ENCODE measurements at regions not wholly inside any gene's neighbourhood (a gene's known extent, or its start where the extent isn't known, plus 50 kb on each side); places are given as distances from the start of the nearest gene placed in this dataset.

DNA sequence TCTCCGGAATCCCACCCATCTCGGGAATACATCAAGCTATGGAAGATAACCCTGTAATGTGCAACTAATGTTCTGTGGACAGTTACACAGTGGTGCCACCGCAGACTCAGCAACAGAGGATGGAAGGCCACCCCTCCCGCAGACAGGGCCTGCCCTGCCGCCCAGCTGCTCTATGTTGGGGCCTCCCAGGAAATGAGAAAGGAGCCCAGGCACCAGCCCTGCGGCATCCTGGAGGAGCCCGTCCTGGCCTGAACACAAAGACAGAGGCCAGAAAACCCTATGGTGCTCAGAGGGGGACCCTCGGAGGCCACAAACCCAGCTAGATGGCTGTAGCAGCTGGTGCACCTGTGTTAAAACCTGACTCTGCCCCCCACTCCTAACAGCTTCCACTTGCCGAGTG lies 216.1 kb upstream of the RPL38 start:
- DNase-seq (ENCODE audit: low read depth, low spot score) (no peak), ATAC-seq (no peak)
- no peak for TF ChIP-seq POLR2AphosphoS5 (IDR thresholded peaks at IDR 0.05; ENCODE audit: low read depth, low read length)
- TF ChIP-seq SIN3A (IDR thresholded peaks at IDR 0.05; ENCODE audit: borderline replicate concordance, insufficient read depth, low read depth, low read length), result no peak
- no peak for TF ChIP-seq TCF7L2 (IDR thresholded peaks at IDR 0.05; ENCODE audit: low read depth, low read length)
- TF ChIP-seq, protein P1, sequence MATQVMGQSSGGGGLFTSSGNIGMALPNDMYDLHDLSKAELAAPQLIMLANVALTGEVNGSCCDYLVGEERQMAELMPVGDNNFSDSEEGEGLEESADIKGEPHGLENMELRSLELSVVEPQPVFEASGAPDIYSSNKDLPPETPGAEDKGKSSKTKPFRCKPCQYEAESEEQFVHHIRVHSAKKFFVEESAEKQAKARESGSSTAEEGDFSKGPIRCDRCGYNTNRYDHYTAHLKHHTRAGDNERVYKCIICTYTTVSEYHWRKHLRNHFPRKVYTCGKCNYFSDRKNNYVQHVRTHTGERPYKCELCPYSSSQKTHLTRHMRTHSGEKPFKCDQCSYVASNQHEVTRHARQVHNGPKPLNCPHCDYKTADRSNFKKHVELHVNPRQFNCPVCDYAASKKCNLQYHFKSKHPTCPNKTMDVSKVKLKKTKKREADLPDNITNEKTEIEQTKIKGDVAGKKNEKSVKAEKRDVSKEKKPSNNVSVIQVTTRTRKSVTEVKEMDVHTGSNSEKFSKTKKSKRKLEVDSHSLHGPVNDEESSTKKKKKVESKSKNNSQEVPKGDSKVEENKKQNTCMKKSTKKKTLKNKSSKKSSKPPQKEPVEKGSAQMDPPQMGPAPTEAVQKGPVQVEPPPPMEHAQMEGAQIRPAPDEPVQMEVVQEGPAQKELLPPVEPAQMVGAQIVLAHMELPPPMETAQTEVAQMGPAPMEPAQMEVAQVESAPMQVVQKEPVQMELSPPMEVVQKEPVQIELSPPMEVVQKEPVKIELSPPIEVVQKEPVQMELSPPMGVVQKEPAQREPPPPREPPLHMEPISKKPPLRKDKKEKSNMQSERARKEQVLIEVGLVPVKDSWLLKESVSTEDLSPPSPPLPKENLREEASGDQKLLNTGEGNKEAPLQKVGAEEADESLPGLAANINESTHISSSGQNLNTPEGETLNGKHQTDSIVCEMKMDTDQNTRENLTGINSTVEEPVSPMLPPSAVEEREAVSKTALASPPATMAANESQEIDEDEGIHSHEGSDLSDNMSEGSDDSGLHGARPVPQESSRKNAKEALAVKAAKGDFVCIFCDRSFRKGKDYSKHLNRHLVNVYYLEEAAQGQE (IDR thresholded peaks at IDR 0.05; ENCODE audit: insufficient read depth in 1 of 2, low read depth in 2 of 2, low read length in 1 of 2), result no peak
- TF ChIP-seq, protein P2, sequence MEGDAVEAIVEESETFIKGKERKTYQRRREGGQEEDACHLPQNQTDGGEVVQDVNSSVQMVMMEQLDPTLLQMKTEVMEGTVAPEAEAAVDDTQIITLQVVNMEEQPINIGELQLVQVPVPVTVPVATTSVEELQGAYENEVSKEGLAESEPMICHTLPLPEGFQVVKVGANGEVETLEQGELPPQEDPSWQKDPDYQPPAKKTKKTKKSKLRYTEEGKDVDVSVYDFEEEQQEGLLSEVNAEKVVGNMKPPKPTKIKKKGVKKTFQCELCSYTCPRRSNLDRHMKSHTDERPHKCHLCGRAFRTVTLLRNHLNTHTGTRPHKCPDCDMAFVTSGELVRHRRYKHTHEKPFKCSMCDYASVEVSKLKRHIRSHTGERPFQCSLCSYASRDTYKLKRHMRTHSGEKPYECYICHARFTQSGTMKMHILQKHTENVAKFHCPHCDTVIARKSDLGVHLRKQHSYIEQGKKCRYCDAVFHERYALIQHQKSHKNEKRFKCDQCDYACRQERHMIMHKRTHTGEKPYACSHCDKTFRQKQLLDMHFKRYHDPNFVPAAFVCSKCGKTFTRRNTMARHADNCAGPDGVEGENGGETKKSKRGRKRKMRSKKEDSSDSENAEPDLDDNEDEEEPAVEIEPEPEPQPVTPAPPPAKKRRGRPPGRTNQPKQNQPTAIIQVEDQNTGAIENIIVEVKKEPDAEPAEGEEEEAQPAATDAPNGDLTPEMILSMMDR (IDR thresholded peaks at IDR 0.05), result no peak
- ChIA-PET CTCF (no interaction called here), POLR2A (no interaction called here)
- Histone ChIP-seq H3K4me1 (ENCODE audit: control insufficient read depth, insufficient read depth, low read length) (no peaks in the 10 kb centered on the region), H3K27ac (ENCODE audit: low read length) (no peak overlapping the region), H3K36me3 (ENCODE audit: control insufficient read depth, insufficient read depth, low read length) (no peaks in the 10 kb centered on the region), H3K9me3 (ENCODE audit: control insufficient read depth, insufficient read depth, low read depth, low read length) (no peaks in the 10 kb centered on the region), H3K27me3 (ENCODE audit: control insufficient read depth, insufficient read depth, low read length) (peaks cover 4% of the 10 kb centered on the region; the same call in 1 of the 2 replicates), H3K4me3 (ENCODE audit: low read depth in 2 of 2, low read length in 2 of 2) (no peak overlapping the region)
- in situ Hi-C loops (cut with HindIII; ENCODE audit: low pct_unique_long_range_greater_than_20kb, low sequenced_read_pairs) (no loop called here), intact Hi-C loops (cut with micrococcal nuclease; ENCODE audit: unreplicated experiment) (no loop called here)
- BruUV-seq (replicated peaks), result no TSS peak

DNA sequence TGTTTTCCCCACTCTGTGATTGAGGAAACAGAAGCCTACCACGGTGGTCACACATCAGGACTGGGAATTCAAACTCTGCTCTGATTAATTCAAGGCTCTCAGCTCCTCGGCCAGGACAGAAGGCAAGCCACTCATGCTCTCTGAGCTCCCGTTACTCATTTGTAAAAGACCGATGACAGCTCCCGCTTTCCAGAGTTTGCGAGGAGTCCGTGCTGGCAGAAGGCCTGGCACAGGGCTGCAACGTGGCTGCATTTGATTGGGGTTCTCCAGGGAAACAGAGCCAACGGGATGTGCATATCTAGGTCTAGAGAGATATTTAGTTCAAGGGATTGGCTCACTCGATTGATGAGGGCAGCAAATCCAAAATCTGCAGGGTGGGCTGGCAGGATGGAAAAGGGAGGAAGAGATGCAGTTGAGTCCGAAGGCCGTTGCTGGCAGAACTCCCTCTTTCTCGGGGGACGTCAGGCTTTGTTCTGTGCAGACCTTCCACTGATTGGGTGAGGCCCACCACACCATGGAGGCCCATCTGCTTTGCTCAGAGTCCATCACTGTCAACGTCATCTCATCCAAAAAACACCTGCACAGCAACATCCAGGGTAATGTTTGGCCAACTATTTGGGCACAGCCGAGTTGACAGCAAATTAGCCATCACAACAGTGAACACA lies 215.5 kb upstream of the RPL38 start:
- H3K4me1 ChIP-seq (ENCODE audit: control insufficient read depth, insufficient read depth, low read length), result no peaks in the 10 kb centered on the region
- no peak overlapping the region for H3K27ac ChIP-seq (ENCODE audit: low read length)
- POLR2A ChIA-PET, result no interaction called here
- H3K27me3 ChIP-seq (ENCODE audit: control insufficient read depth, insufficient read depth, low read length), result peaks cover 4% of the 10 kb centered on the region; the same call in 1 of the 2 replicates
- H3K4me3 ChIP-seq (ENCODE audit: low read depth in 2 of 2, low read length in 2 of 2), result no peak overlapping the region
- no TSS peak for BruUV-seq (replicated peaks)
- DNase-seq (ENCODE audit: low read depth, low spot score) (no peak), ATAC-seq (no peak)
- CTCF ChIA-PET, result no interaction called here
- no peaks in the 10 kb centered on the region for H3K9me3 ChIP-seq (ENCODE audit: control insufficient read depth, insufficient read depth, low read depth, low read length)
- intact Hi-C loops (cut with micrococcal nuclease; ENCODE audit: unreplicated experiment) (no loop called here), in situ Hi-C loops (cut with HindIII; ENCODE audit: low pct_unique_long_range_greater_than_20kb, low sequenced_read_pairs) (no loop called here)
- TF ChIP-seq TCF7L2 (IDR thresholded peaks at IDR 0.05; ENCODE audit: low read depth, low read length), result no peak
- no peak for TF ChIP-seq SIN3A (IDR thresholded peaks at IDR 0.05; ENCODE audit: borderline replicate concordance, insufficient read depth, low read depth, low read length)
- no peaks in the 10 kb centered on the region for H3K36me3 ChIP-seq (ENCODE audit: control insufficient read depth, insufficient read depth, low read length)

DNA sequence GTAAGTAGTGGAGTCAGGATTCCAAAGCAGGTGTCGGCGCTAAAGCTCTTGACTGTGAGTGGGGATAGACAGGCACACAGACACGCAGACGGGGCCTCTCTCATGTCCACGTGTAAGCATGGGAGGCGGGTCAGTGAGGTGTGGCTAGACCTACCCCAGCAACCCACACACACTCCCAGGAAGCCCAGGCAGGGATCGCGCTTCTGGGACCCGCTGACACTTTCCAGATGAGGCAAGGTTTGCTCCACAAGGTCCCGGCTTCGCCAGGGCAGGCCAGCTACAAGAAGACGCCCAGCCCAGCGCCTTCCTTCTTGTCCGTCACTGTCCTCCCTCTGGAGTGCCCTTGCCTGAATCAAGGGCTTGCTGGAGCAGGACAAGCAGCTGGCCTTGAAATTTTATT lies 213.8 kb upstream of the RPL38 start:
- intact Hi-C loops (cut with micrococcal nuclease; ENCODE audit: unreplicated experiment), result loop anchor here (5.0 kb wide), 1 partner anchor 53 kb away; no protein-coding TSS in a partner anchor

More for the DNA sequence above, 213.8 kb upstream of the RPL38 start:
- Histone ChIP-seq H3K27ac (ENCODE audit: low read length) (no peak overlapping the region), H3K36me3 (ENCODE audit: control insufficient read depth, insufficient read depth, low read length) (no peaks in the 10 kb centered on the region), H3K27me3 (ENCODE audit: control insufficient read depth, insufficient read depth, low read length) (peaks cover 4% of the 10 kb centered on the region; the same call in 1 of the 2 replicates), H3K9me3 (ENCODE audit: control insufficient read depth, insufficient read depth, low read depth, low read length) (no peaks in the 10 kb centered on the region), H3K4me3 (ENCODE audit: low read depth in 2 of 2, low read length in 2 of 2) (no peak overlapping the region), H3K4me1 (ENCODE audit: control insufficient read depth, insufficient read depth, low read length) (no peaks in the 10 kb centered on the region)
- no peak for TF ChIP-seq SIN3A (IDR thresholded peaks at IDR 0.05; ENCODE audit: borderline replicate concordance, insufficient read depth, low read depth, low read length)
- no peak for TF ChIP-seq TCF7L2 (IDR thresholded peaks at IDR 0.05; ENCODE audit: low read depth, low read length)
- TF ChIP-seq, protein P1 (IDR thresholded peaks at IDR 0.05; ENCODE audit: insufficient read depth in 1 of 2, low read depth in 2 of 2, low read length in 1 of 2), result no peak
- no peak for TF ChIP-seq POLR2AphosphoS5 (IDR thresholded peaks at IDR 0.05; ENCODE audit: low read depth, low read length)
- TF ChIP-seq, protein P2 (IDR thresholded peaks at IDR 0.05), result no peak
- DNase-seq (ENCODE audit: low read depth, low spot score) (no peak), ATAC-seq (no peak)
- ChIA-PET POLR2A (interaction anchor here (0.6 kb wide), 1 partner anchor 50 kb away, joined by 13 read pairs; no protein-coding TSS in a partner anchor), CTCF (interaction anchor here (0.5 kb wide), 1 partner anchor 302 kb away, joined by 5 read pairs; no protein-coding TSS in a partner anchor)
- no TSS peak for BruUV-seq (replicated peaks)
- in situ Hi-C loops (cut with HindIII; ENCODE audit: low pct_unique_long_range_greater_than_20kb, low sequenced_read_pairs), result no loop called here

Measured in Panc1 (cell line).